SK-N-SH treated with all-trans-retinoic acid at 6 μM for 48 hours (cell line): ENCODE measurements at regions not wholly inside any gene's neighbourhood (a gene's known extent, or its start where the extent isn't known, plus 50 kb on each side); places are given as distances from the start of the nearest gene placed in this dataset.

Source experiments
- ATAC-seq: fragments of 200-7000 bp; cut with Tn5 transposase; 3 replicates; pipeline ENCODE4 v1.9.1; 2020; ENCODE audit warnings: mild to moderate bottlenecking, moderate library complexity
- ARNTL ChIP-seq: fragments of 450-650 bp; formaldehyde crosslinking; IDR thresholded peaks from 2 replicates; pipeline ENCODE4 v1.5.0; 2020; ENCODE audit warnings: low read depth, mild to moderate bottlenecking, moderate library complexity, borderline replicate concordance
- BACH2 ChIP-seq: fragments of 250-450 bp; sonication (Bioruptor Pico); IDR thresholded peaks from 2 replicates; pipeline ENCODE4 v1.9.0; 2021; ENCODE audit warnings: mild to moderate bottlenecking, borderline replicate concordance
- CREB5 ChIP-seq: fragments of 250-450 bp; sonication (Bioruptor Pico); IDR thresholded peaks from 2 replicates; pipeline ENCODE4 v1.5.1; 2020; ENCODE audit warnings: low read depth, mild to moderate bottlenecking, moderate library complexity
- CSRNP3 ChIP-seq: fragments of 250-450 bp; sonication (Bioruptor Pico); IDR thresholded peaks from 2 replicates; pipeline ENCODE4 v1.5.1; 2021; ENCODE audit warnings: mild to moderate bottlenecking, moderate library complexity
- ESRRG ChIP-seq: fragments of 250-450 bp; sonication (Bioruptor Pico); IDR thresholded peaks from 2 replicates; pipeline ENCODE4 v1.6.1; 2021; ENCODE audit warnings: mild to moderate bottlenecking
- ISL1 ChIP-seq: fragments of 250-450 bp; sonication (Bioruptor Pico); IDR thresholded peaks from 2 replicates; pipeline ENCODE4 v2.1.2; 2022; ENCODE audit warnings: mild to moderate bottlenecking, moderate library complexity
- OSR1 ChIP-seq: fragments of 250-450 bp; sonication (Bioruptor Pico); IDR thresholded peaks from 2 replicates; pipeline ENCODE4 v1.8.0; 2022; ENCODE audit warnings: moderate library complexity, mild to moderate bottlenecking, inconsistent platforms
- PATZ1 ChIP-seq: fragments of 250-450 bp; sonication (Bioruptor Pico); IDR thresholded peaks from 2 replicates; pipeline ENCODE4 v1.8.0; 2020; ENCODE audit warnings: mild to moderate bottlenecking, moderate library complexity, borderline replicate concordance
- POU6F1 ChIP-seq: fragments of 250-450 bp; sonication (Bioruptor Pico); IDR thresholded peaks from 2 replicates; pipeline ENCODE4 v1.8.0; 2021; ENCODE audit warnings: low read depth, mild to moderate bottlenecking, moderate library complexity, borderline replicate concordance
- PPARA ChIP-seq: fragments of 250-450 bp; sonication (Bioruptor Pico); IDR thresholded peaks from 2 replicates; pipeline ENCODE4 v1.5.0; 2020; ENCODE audit warnings: mild to moderate bottlenecking, borderline replicate concordance
- RARB ChIP-seq: fragments of 250-450 bp; sonication (Bioruptor Pico); IDR thresholded peaks from 2 replicates; pipeline ENCODE4 v1.8.0; 2021; ENCODE audit warnings: mild to moderate bottlenecking, moderate library complexity
- SNAI2 ChIP-seq: fragments of 250-450 bp; sonication (Bioruptor Pico); IDR thresholded peaks from 2 replicates; pipeline ENCODE4 v1.5.0; 2020; ENCODE audit warnings: mild to moderate bottlenecking, moderate library complexity
- TCF4 ChIP-seq: fragments of 250-450 bp; sonication (Bioruptor Pico); IDR thresholded peaks from 2 replicates; pipeline ENCODE4 v1.8.0; 2021; ENCODE audit warnings: mild to moderate bottlenecking, moderate library complexity, borderline replicate concordance
- TOX ChIP-seq: fragments of 250-450 bp; sonication (Bioruptor Pico); IDR thresholded peaks from 2 replicates; pipeline ENCODE4 v1.8.0; 2021; ENCODE audit warnings: mild to moderate bottlenecking, moderate library complexity, borderline replicate concordance
- TSHZ2 ChIP-seq: fragments of 250-450 bp; sonication (Bioruptor Pico); IDR thresholded peaks from 2 replicates; pipeline ENCODE4 v1.5.0; 2020; ENCODE audit warnings: mild to moderate bottlenecking, moderate library complexity
- ZC3H10 ChIP-seq: fragments of 250-450 bp; sonication (Bioruptor Pico); IDR thresholded peaks from 2 replicates; pipeline ENCODE4 v1.5.1; 2021; ENCODE audit warnings: mild to moderate bottlenecking, moderate library complexity
- ZFP3 ChIP-seq: fragments of 250-450 bp; sonication (Bioruptor Pico); IDR thresholded peaks from 2 replicates; pipeline ENCODE4 v1.5.0; 2020; ENCODE audit warnings: mild to moderate bottlenecking, moderate library complexity
- ZFP30 ChIP-seq: fragments of 450-650 bp; formaldehyde crosslinking; IDR thresholded peaks from 2 replicates; pipeline ENCODE4 v1.5.0; 2022; ENCODE audit warnings: mild to moderate bottlenecking, moderate library complexity
- ZNF70 ChIP-seq: fragments of 450-650 bp; formaldehyde crosslinking; IDR thresholded peaks from 2 replicates; pipeline ENCODE4 v1.5.0; 2020; ENCODE audit warnings: mild to moderate bottlenecking, moderate library complexity
- ZNF8 ChIP-seq: fragments of 450-650 bp; formaldehyde crosslinking; IDR thresholded peaks from 2 replicates; pipeline ENCODE4 v1.5.0; 2020; ENCODE audit warnings: mild to moderate bottlenecking, moderate library complexity

GRCh38 chr17:27069842-27070508 lies 223.9 kb upstream of the WSB1 start:
- ATAC-seq: no peak
- TF ChIP-seq TOX: no peak
- no peak for TF ChIP-seq OSR1 (CRISPR knock-in tag)
- TF ChIP-seq ESRRG (CRISPR knock-in tag): no peak
- no peak for TF ChIP-seq ZC3H10
- no peak for TF ChIP-seq PATZ1 (CRISPR knock-in tag)
- TF ChIP-seq SNAI2: no peak
- no peak for TF ChIP-seq ZFP3 (CRISPR knock-in tag)
- TF ChIP-seq ZFP30 (CRISPR knock-in tag): no peak

GRCh38 chr17:27070836-27071235 lies 223.1 kb upstream of the WSB1 start:
- no peak for ATAC-seq
- no peak for TF ChIP-seq ZFP30 (CRISPR knock-in tag)
- TF ChIP-seq ZNF70: no peak
- TF ChIP-seq ARNTL (CRISPR knock-in tag): no peak
- no peak for TF ChIP-seq PATZ1 (CRISPR knock-in tag)
- no peak for TF ChIP-seq ZFP3 (CRISPR knock-in tag)
- TF ChIP-seq BACH2 (CRISPR knock-in tag): no peak
- no peak for TF ChIP-seq ISL1 (CRISPR knock-in tag)
- TF ChIP-seq OSR1 (CRISPR knock-in tag): no peak
- no peak for TF ChIP-seq CREB5 (CRISPR knock-in tag)
- TF ChIP-seq ZNF8: no peak
- no peak for TF ChIP-seq POU6F1 (CRISPR knock-in tag)
- TF ChIP-seq PPARA (CRISPR knock-in tag): no peak
- no peak for TF ChIP-seq RARB (CRISPR knock-in tag)
- no peak for TF ChIP-seq TCF4 (CRISPR knock-in tag)
- TF ChIP-seq ESRRG (CRISPR knock-in tag): no peak
- no peak for TF ChIP-seq ZC3H10
- no peak for TF ChIP-seq CSRNP3 (CRISPR knock-in tag)
- TF ChIP-seq, all 23 proteins: peak for 0

- no peak for ATAC-seq
- TF ChIP-seq ZFP3 (CRISPR knock-in tag) (no peak), ZNF8 (no peak), CREB5 (CRISPR knock-in tag) (no peak), PATZ1 (CRISPR knock-in tag) (no peak), PPARA (CRISPR knock-in tag) (no peak), CSRNP3 (CRISPR knock-in tag) (no peak), TSHZ2 (CRISPR knock-in tag) (no peak), ARNTL (CRISPR knock-in tag) (no peak)
Observed at GRCh38 chr17:27072885-27073284, 221.0 kb upstream of the WSB1 start.
